IPS-20b (cell line): ENCODE measurements at regions not wholly inside any gene's neighbourhood (a gene's known extent, or its start where the extent isn't known, plus 50 kb on each side); places are given as distances from the start of the nearest gene placed in this dataset.

Experiments used
- H3K27ac ChIP-seq: one replicate; pipeline ENCODE4 v1.5.1; 2013; ENCODE audit warnings: low read length
- H3K27me3 ChIP-seq: 2 replicates; pipeline ENCODE4 v1.6.1; 2013; ENCODE audit warnings: mild to moderate bottlenecking, low read length, inconsistent platforms; ENCODE audit not compliant: insufficient read depth
- H3K36me3 ChIP-seq: 2 replicates; pipeline ENCODE4 v1.6.1; 2013; ENCODE audit warnings: low read depth, mild to moderate bottlenecking, inconsistent platforms, low read length, moderate library complexity; ENCODE audit not compliant: insufficient read depth
- H3K4me1 ChIP-seq: 2 replicates; pipeline ENCODE4 v1.6.1; 2013; ENCODE audit warnings: mild to moderate bottlenecking, control low read depth, inconsistent platforms, low read length, moderate library complexity; ENCODE audit not compliant: insufficient read depth
- H3K4me3 ChIP-seq: 2 replicates; pipeline ENCODE4 v1.5.1; 2013; ENCODE audit warnings: mild to moderate bottlenecking, low read length, inconsistent platforms
- H3K9ac ChIP-seq: 2 replicates; pipeline ENCODE4 v1.6.1; 2013; ENCODE audit warnings: low read depth, mild to moderate bottlenecking, inconsistent platforms, low read length, moderate library complexity
- H3K9me3 ChIP-seq: 2 replicates; pipeline ENCODE4 v1.6.1; 2013; ENCODE audit warnings: mild to moderate bottlenecking, low read depth, low read length, inconsistent platforms; ENCODE audit not compliant: insufficient read depth

GRCh38 chr14:95425369-95426115, 90.9 kb downstream of the SYNE3 start:
- no peak overlapping the region for H3K27ac ChIP-seq
- no peaks in the 10 kb centered on the region; the same call in 1 of the 2 replicates for H3K9me3 ChIP-seq
- H3K4me1 ChIP-seq, result no peaks in the 10 kb centered on the region
- H3K36me3 ChIP-seq, result no peaks in the 10 kb centered on the region
- H3K9ac ChIP-seq, result no peak overlapping the region
- no peak overlapping the region for H3K4me3 ChIP-seq
- no peaks in the 10 kb centered on the region for H3K27me3 ChIP-seq

- no peaks in the 10 kb centered on the region for H3K36me3 ChIP-seq
- no peaks in the 10 kb centered on the region; the same call in 1 of the 2 replicates for H3K9me3 ChIP-seq
- no peak overlapping the region for H3K4me3 ChIP-seq
- no peaks in the 10 kb centered on the region for H3K4me1 ChIP-seq
- no peak overlapping the region for H3K27ac ChIP-seq
- no peak overlapping the region for H3K9ac ChIP-seq
- no peaks in the 10 kb centered on the region for H3K27me3 ChIP-seq
Measured at GRCh38 chr14:95424529-95424928, 91.9 kb downstream of the SYNE3 start.

- H3K27me3 ChIP-seq, result no peaks in the 10 kb centered on the region
Measured at GRCh38 chr14:95421741-95422140, 94.7 kb downstream of the SYNE3 start.

GRCh38 chr14:95420060-95420459, 96.4 kb downstream of the SYNE3 start:
- H3K9ac ChIP-seq, result no peak overlapping the region
- H3K9me3 ChIP-seq, result no peaks in the 10 kb centered on the region; the same call in 1 of the 2 replicates
- H3K36me3 ChIP-seq, result no peaks in the 10 kb centered on the region
- H3K4me1 ChIP-seq, result no peaks in the 10 kb centered on the region
- no peaks in the 10 kb centered on the region for H3K27me3 ChIP-seq
- no peak overlapping the region for H3K4me3 ChIP-seq
- no peak overlapping the region for H3K27ac ChIP-seq

More at GRCh38 chr14:95421741-95422140, 94.7 kb downstream of the SYNE3 start:
- H3K4me3 ChIP-seq, result no peak overlapping the region
- no peaks in the 10 kb centered on the region for H3K4me1 ChIP-seq
- H3K27ac ChIP-seq, result no peak overlapping the region
- H3K36me3 ChIP-seq, result no peaks in the 10 kb centered on the region
- H3K9ac ChIP-seq, result no peak overlapping the region
- H3K9me3 ChIP-seq, result no peaks in the 10 kb centered on the region; the same call in 1 of the 2 replicates

GRCh38 chr14:95419569-95419968, 96.9 kb downstream of the SYNE3 start:
- no peak overlapping the region for H3K4me3 ChIP-seq
- no peaks in the 10 kb centered on the region for H3K36me3 ChIP-seq
- H3K9ac ChIP-seq, result no peak overlapping the region
- no peaks in the 10 kb centered on the region; the same call in 1 of the 2 replicates for H3K9me3 ChIP-seq
- H3K27me3 ChIP-seq, result no peaks in the 10 kb centered on the region
- H3K27ac ChIP-seq, result no peak overlapping the region
- no peaks in the 10 kb centered on the region for H3K4me1 ChIP-seq

- Histone ChIP-seq H3K27ac (no peak overlapping the region), H3K36me3 (no peaks in the 10 kb centered on the region), H3K9me3 (no peaks in the 10 kb centered on the region; the same call in 1 of the 2 replicates), H3K27me3 (no peaks in the 10 kb centered on the region), H3K4me1 (no peaks in the 10 kb centered on the region), H3K9ac (no peak overlapping the region), H3K4me3 (no peak overlapping the region)
Measured at GRCh38 chr14:95418858-95419257, 97.6 kb downstream of the SYNE3 start.

GRCh38 chr14:95417492-95417891, 97.8 kb upstream of the CLMN start:
- H3K9ac ChIP-seq, result no peak overlapping the region

GRCh38 chr14:95415993-95416392, 96.3 kb upstream of the CLMN start:
- Histone ChIP-seq H3K9me3 (no peaks in the 10 kb centered on the region), H3K27ac (no peak overlapping the region), H3K4me1 (no peaks in the 10 kb centered on the region), H3K27me3 (no peaks in the 10 kb centered on the region), H3K9ac (no peak overlapping the region), H3K36me3 (no peaks in the 10 kb centered on the region), H3K4me3 (no peak overlapping the region)

More at GRCh38 chr14:95417492-95417891, 97.8 kb upstream of the CLMN start:
- Histone ChIP-seq H3K27me3 (no peaks in the 10 kb centered on the region), H3K4me1 (no peaks in the 10 kb centered on the region), H3K4me3 (no peak overlapping the region), H3K27ac (no peak overlapping the region), H3K36me3 (no peaks in the 10 kb centered on the region), H3K9me3 (no peaks in the 10 kb centered on the region; the same call in 1 of the 2 replicates)

- no peaks in the 10 kb centered on the region for H3K36me3 ChIP-seq
- H3K27ac ChIP-seq, result no peak overlapping the region
- H3K9ac ChIP-seq, result no peak overlapping the region
- H3K9me3 ChIP-seq, result no peaks in the 10 kb centered on the region
- no peaks in the 10 kb centered on the region for H3K27me3 ChIP-seq
- no peaks in the 10 kb centered on the region for H3K4me1 ChIP-seq
- H3K4me3 ChIP-seq, result no peak overlapping the region
Measured at GRCh38 chr14:95413289-95414215, 93.8 kb upstream of the CLMN start.

- H3K36me3 ChIP-seq, result no peaks in the 10 kb centered on the region
- no peaks in the 10 kb centered on the region for H3K9me3 ChIP-seq
- no peak overlapping the region for H3K9ac ChIP-seq
- H3K4me3 ChIP-seq, result no peak overlapping the region
- no peak overlapping the region for H3K27ac ChIP-seq
- no peaks in the 10 kb centered on the region for H3K4me1 ChIP-seq
- H3K27me3 ChIP-seq, result no peaks in the 10 kb centered on the region
Measured at GRCh38 chr14:95410838-95411237, 91.1 kb upstream of the CLMN start.

GRCh38 chr14:95409477-95410272, 90.0 kb upstream of the CLMN start:
- Histone ChIP-seq H3K27me3 (no peaks in the 10 kb centered on the region), H3K36me3 (no peaks in the 10 kb centered on the region), H3K27ac (no peak overlapping the region), H3K4me3 (no peak overlapping the region), H3K9me3 (no peaks in the 10 kb centered on the region), H3K4me1 (no peaks in the 10 kb centered on the region), H3K9ac (no peak overlapping the region)
